NCI-H2107 treated with DMSO at 0.1 percent for 48 hours (cell line): ENCODE measurements at regions not wholly inside any gene's neighbourhood (a gene's known extent, or its start where the extent isn't known, plus 50 kb on each side); places are given as distances from the start of the nearest gene placed in this dataset.

ENCODE experiments used
- DNase-seq: peaks from one replicate; lab custom pipeline; 2025; ENCODE audit not compliant: unreplicated experiment; lab: John Stamatoyannopoulos, UW

- DNase-seq, result no peak
These were observed 110.8 kb upstream of the C1QTNF9B start for GRCh38 chr13:24007979-24008620.

GRCh38 chr13:24008679-24009078 is 111.4 kb upstream of the C1QTNF9B start:
- DNase-seq, result no peak

GRCh38 chr13:24011266-24011665 is 114.0 kb upstream of the C1QTNF9B start:
- DNase-seq, result no peak

DNA sequence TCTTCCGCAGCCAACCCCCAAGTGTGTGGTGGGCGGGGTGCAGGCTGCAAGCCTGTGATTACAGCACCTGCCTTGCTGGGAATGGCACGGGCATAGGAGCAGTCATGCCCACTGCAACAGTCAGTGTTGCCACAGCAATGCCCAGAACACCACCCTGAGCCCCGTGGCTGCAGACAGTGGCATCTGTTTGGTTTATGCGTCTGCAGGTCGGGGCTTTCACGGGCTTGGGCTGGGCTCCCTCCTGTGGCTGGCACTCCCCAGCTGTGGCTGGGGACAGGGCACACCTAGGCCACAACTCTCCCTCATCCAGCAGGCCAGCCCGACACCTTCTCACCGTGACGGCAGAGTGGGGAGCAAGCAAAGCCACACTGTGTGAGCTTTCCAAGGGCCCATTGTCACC is 115.3 kb upstream of the C1QTNF9B start:
- no peak for DNase-seq

DNA sequence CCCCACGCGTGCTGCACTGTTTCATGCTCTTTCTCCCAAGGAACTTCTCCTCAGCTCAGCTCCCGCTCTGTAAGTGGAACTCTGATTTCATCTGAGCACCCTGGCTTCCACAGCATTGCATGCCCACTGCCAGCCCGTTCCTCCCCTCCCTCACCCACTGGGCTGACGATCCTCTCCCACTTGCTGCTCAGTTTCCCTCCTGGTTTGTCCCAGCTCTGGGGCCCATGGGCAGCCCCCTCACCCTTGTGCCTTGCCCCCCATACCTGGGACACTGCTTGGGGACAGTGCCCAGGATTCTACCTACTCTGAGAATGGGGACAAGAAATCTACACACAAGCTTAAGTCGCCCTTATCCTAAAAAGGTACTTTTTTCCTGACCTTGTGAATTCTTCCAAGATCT is 115.9 kb upstream of the C1QTNF9B start:
- DNase-seq, result no peak

- DNase-seq, result no peak
These were observed 118.7 kb upstream of the C1QTNF9B start for GRCh38 chr13:24016046-24016445.

DNA sequence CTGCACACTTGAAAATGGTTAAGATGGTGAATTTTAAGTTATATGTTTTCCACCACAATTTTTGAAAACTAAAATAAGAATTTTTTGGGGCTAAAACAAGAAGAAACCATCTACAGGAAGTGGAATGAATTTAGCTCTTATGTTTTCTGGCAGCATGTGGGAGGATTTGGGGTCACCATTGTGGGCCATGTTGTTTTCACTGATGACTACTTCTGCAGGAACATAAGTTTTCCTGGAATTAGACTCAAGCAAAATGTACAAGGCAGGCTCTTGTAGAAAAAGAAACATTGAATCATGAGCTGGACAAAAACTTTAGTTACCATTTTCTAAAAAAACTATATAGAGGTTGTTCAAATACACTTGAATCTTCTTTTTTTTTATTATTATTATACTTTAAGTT is 125.3 kb upstream of the C1QTNF9B start:
- no peak for DNase-seq

GRCh38 chr13:24023073-24023472 is 125.8 kb upstream of the C1QTNF9B start:
- no peak for DNase-seq

GRCh38 chr13:24027494-24027893 is 130.2 kb upstream of the C1QTNF9B start:
- DNase-seq, result no peak

DNA sequence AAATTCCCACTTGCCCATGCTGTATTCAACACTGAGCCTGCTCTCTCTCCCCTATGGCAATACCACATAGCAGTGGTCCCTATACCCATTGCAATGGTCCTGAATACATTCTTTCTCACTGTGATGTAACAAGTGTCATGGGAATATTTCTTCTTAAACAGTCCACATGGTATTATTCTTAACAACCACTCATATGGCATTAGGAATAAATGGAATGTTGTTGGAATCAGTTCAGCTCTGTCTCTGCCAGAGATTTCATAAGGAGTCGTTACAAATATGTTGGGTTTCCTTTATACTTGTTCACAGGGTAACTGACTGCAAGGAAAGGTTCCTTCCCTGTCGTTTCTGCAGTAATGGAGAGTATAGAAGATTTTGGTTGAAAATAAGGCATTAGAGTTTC is 128.3 kb upstream of the SPATA13 start:
- no peak for DNase-seq

DNA sequence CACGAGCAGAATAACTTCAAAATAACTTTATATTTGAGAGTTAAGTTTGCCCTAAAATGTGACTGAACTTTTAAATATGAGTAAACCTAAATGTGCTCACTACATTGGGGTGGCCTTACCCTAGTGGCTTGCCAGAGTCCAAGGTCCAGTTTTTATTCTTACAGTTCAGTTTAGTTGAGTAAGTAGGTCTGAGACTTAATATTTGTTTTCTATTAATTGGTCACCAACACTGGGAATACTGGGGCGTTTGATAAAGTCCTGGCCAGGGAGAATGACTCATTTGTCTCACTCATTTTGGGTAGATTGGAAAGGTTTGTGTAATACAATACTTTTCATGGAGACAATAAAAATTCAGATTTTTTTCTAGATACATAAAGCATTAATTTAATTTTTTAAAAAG is 127.8 kb upstream of the SPATA13 start:
- DNase-seq, result no peak

GRCh38 chr13:24033527-24034302 is 126.8 kb upstream of the SPATA13 start:
- DNase-seq, result no peak

- no peak for DNase-seq
These were observed 125.1 kb upstream of the SPATA13 start for GRCh38 chr13:24035411-24035810.

DNA sequence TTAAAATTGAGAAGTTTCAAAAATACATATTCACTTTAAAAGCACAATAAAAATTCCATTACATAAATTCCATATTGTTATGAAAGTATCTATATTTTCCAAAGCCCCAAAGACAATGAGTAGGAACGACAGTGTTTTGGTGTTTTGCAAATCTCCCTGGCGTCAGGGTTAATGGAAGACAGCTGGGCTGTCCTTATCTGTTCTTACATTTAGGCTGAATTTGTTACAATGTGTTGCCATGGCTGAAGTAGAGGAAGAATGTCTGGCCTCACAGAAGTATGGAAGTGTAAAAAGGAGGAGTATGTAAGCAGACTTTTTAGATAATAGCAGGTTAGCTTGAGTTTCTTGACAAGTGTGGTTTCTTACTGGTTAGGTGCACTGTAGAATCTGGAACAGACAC is 124.4 kb upstream of the SPATA13 start:
- no peak for DNase-seq

DNA sequence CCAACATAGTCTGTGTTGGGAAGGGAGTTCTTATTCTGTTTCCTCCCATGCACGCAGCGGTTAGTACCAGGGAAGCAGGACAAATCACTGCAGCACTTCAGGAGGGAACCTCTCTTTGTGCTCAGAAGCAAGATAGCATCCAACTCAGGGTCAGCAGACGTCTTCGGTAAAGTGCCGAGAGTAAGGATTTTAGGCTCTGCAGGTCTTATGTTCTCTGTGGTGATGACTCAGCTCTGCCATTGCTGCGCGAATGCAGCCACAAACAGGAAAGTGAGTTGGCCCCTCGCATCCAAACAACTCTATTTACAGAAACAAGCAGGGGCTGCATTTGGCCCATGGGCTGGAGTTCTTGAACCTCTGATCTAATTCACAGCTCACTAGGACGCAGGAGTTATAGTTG is 122.1 kb upstream of the SPATA13 start:
- no peak for DNase-seq

DNA sequence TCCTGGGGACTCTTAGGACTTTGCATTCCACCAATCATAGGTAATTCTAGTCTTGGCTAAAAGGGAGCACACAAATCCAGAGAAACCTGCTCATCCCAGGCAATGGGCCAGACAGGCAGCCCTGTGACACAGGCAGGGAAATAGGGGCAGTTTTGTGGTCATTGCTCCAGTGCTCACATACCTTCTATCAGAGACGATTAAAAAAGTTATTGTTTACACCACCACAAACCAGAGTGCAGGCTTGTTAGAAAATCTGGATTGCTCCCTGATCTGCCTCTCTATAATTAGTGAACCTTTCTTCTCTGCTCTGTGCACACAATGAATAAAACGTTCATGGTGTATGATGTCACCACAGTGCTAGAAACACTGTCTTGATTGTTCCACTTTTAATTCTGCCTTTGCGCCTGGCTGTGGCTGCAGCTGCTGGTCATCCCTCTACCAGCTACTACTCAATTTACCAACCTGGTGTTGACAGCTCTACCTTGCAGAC is 121.6 kb upstream of the SPATA13 start:
- DNase-seq, result peak; percentile 14

GRCh38 chr13:24039621-24040475 is 120.7 kb upstream of the SPATA13 start:
- DNase-seq, result no peak

GRCh38 chr13:24040835-24041234 is 119.7 kb upstream of the SPATA13 start:
- no peak for DNase-seq

DNA sequence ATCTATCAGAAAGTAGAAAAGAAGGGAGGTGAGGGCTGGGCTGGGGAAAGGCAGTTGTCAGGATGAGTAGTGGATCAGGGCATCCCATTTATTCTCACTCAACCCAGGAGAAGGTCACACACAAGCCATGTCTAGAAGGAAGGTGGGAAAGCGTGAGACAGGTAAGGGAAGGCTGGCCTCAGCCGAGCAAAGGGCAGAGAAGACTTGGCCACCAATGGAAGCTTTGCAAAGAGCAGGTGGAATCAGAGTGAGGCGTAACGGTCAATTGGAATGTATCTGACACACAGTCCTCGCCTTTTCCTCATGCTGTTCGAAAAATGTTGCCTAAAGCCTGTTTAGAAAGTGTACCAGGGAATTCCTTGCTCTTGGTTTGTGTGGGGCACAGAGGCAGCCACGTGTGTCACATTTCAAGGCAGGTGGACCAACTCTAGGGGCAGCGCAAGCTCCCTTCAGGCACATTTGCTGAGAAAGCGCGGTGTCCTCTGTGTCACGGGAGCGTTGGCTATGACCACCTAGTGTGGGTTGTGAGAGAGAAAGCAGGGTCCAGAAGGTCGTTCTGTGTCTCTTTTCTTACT is 118.8 kb upstream of the SPATA13 start:
- no peak for DNase-seq

GRCh38 chr13:24042710-24043440 is 117.6 kb upstream of the SPATA13 start:
- DNase-seq, result no peak
